HEK293T (cell line): ENCODE measurements at regions not wholly inside any gene's neighbourhood (a gene's known extent, or its start where the extent isn't known, plus 50 kb on each side); places are given as distances from the start of the nearest gene placed in this dataset.

Experiments
- ARNT ChIP-seq: fragments of 450-650 bp; IDR thresholded peaks from 2 replicates; pipeline ENCODE4 v1.6.1; 2017; ENCODE audit warnings: mild to moderate bottlenecking
- ELF4 ChIP-seq: fragments of 450-650 bp; IDR thresholded peaks from 2 replicates; pipeline ENCODE4 v1.6.1; 2017; ENCODE audit warnings: antibody characterized with exemption
- NFRKB ChIP-seq: fragments of 450-650 bp; IDR thresholded peaks from 2 replicates; pipeline ENCODE4 v1.6.1; 2016; ENCODE audit warnings: mild to moderate bottlenecking, moderate library complexity
- ZNF384 ChIP-seq: fragments of 450-650 bp; IDR thresholded peaks from 2 replicates; pipeline ENCODE4 v1.6.1; 2016

GRCh38 chr6:9417400-9417799 lies 982.1 kb upstream of the SLC35B3 start:
- TF ChIP-seq NFRKB (no peak), ARNT (no peak), ZNF384 (no peak), ELF4 (no peak)
